ENCODE measurements at regions not wholly inside any gene's neighbourhood (a gene's known extent, or its start where the extent isn't known, plus 50 kb on each side); places are given as distances from the start of the nearest gene placed in this dataset.

GRCh38 chr7:84684836-84685480, 490.4 kb upstream of the SEMA3A start:
- intact Hi-C loops (cut with micrococcal nuclease; ENCODE audit: unreplicated experiment) (no loop called here), in situ Hi-C loops (cut with MboI) (no loop called here)
- no TSS peak for BruUV-seq (replicated peaks)
- ChIA-PET RAD21 (ENCODE audit: unreplicated experiment) (no interaction called here), CTCF (no interaction called here), SMC1A (ENCODE audit: uncharacterized antibody, unreplicated experiment) (interaction anchor here (0.7 to 1.8 kb wide), 4 partner anchors 9 to 34 kb away, joined by 3 to 6 read pairs (median 4); no protein-coding TSS in a partner anchor), POLR2A (no interaction called here)
- no peak for ATAC-seq
- Histone ChIP-seq H3K27ac (ENCODE audit: control insufficient read depth, insufficient read depth) (no peak overlapping the region), H4K20me1 (ENCODE audit: control insufficient read depth, insufficient read depth) (no peaks in the 10 kb centered on the region), H2AFZ (ENCODE audit: control insufficient read depth, low read depth, low read length) (no peak overlapping the region), H3K9ac (ENCODE audit: control insufficient read depth, insufficient read depth, low read length) (no peak overlapping the region), H3K4me3 (no peak overlapping the region), H3K79me2 (ENCODE audit: control insufficient read depth, insufficient read depth, low read length) (no peaks in the 10 kb centered on the region), H3K27me3 (replicated peaks in 1 of 2; ENCODE audit: control insufficient read depth in 2 of 2, insufficient read depth in 2 of 2, low read length in 1 of 2) (no peaks in the 10 kb centered on the region), H3K9me3 (replicated peaks; ENCODE audit: control insufficient read depth, insufficient read depth, low read length) (no peaks in the 10 kb centered on the region), H3K4me1 (ENCODE audit: control insufficient read depth, insufficient read depth, low read length) (no peaks in the 10 kb centered on the region), H3K4me2 (ENCODE audit: control insufficient read depth, insufficient read depth) (no peak overlapping the region), H3K36me3 (ENCODE audit: control insufficient read depth in 2 of 2, insufficient read depth in 2 of 2, low read length in 1 of 2) (no peaks in the 10 kb centered on the region)
- FAIRE-seq, result no peak
- no peak for DNase-seq (ENCODE audit: low read depth, low spot score)
- 83% methylated on average over 1 of the region's 1 CpG for WGBS (ENCODE audit: insufficient coverage, insufficient replicate concordance, low lambda C conversion rate, missing lambda C conversion rate)
- no peak for TF ChIP-seq RFX5 (IDR thresholded peaks at IDR 0.05; ENCODE audit: low read depth, low read length)
- TF ChIP-seq SMAD5 (IDR thresholded peaks at IDR 0.05; ENCODE audit: low read depth), result no peak
- no peak for TF ChIP-seq SIX5 (IDR thresholded peaks at IDR 0.05; ENCODE audit: low read depth, low read length, severe bottlenecking)
- no peak for TF ChIP-seq NRF1 (conservative IDR thresholded peaks at IDR 0.05; ENCODE audit: low read depth, low read length)
- no peak for TF ChIP-seq CHD4 (IDR thresholded peaks at IDR 0.05)
- TF ChIP-seq ZSCAN29 (IDR thresholded peaks at IDR 0.05), result no peak
- TF ChIP-seq EGR1 (IDR thresholded peaks at IDR 0.05; ENCODE audit: borderline replicate concordance in 1 of 2, low read depth in 2 of 2, low read length in 2 of 2), result no peak
- TF ChIP-seq MEF2B (IDR thresholded peaks at IDR 0.05; ENCODE audit: partially characterized antibody, poor library complexity, severe bottlenecking), result no peak
- no peak for TF ChIP-seq POLR2AphosphoS5 (IDR thresholded peaks at IDR 0.05; ENCODE audit: low read length)
- TF ChIP-seq MLLT1 (IDR thresholded peaks at IDR 0.05), result no peak

Data from GM12878 (cell line).